ENCODE measurements at regions not wholly inside any gene's neighbourhood (a gene's known extent, or its start where the extent isn't known, plus 50 kb on each side); places are given as distances from the start of the nearest gene placed in this dataset.

- Histone ChIP-seq H3K9me3 (no peaks in the 10 kb centered on the region), H3K27me3 (no peaks in the 10 kb centered on the region), H3K4me1 (no peaks in the 10 kb centered on the region), H3K4me3 (no peak overlapping the region), H3K27ac (no peak overlapping the region), H3K36me3 (no peaks in the 10 kb centered on the region)
- DNase-seq = no peak
- TF ChIP-seq POLR2A (IDR thresholded peaks at IDR 0.05) (no peak), CTCF (IDR thresholded peaks at IDR 0.05) (no peak), POLR2AphosphoS5 (IDR thresholded peaks at IDR 0.05) (no peak), EP300 (IDR thresholded peaks at IDR 0.05) (no peak)
- 60 to 69% methylated on average over 4 of the region's 4 CpGs for WGBS, 2 donors
- ATAC-seq (ENCODE audit: low FRiP score in 2 of 2) = no peak
Observed at GRCh38 chr16:60905811-60906210, 1130.4 kb downstream of the CDH8 start.

- DNase-seq (no peak), ATAC-seq (ENCODE audit: low FRiP score in 2 of 2) (no peak)
- TF ChIP-seq CTCF (IDR thresholded peaks at IDR 0.05) = no peak
- no peak for TF ChIP-seq POLR2AphosphoS5 (IDR thresholded peaks at IDR 0.05)
- TF ChIP-seq POLR2A (IDR thresholded peaks at IDR 0.05) = no peak
- TF ChIP-seq EP300 (IDR thresholded peaks at IDR 0.05) = no peak
- WGBS, 2 donors = 86 to 93% methylated on average over 4 of the region's 4 CpGs
- no peaks in the 10 kb centered on the region for H3K27me3 ChIP-seq
- H3K4me1 ChIP-seq = no peaks in the 10 kb centered on the region
- H3K27ac ChIP-seq = no peak overlapping the region
- H3K9me3 ChIP-seq = no peaks in the 10 kb centered on the region
- H3K4me3 ChIP-seq = no peak overlapping the region
- H3K36me3 ChIP-seq = no peaks in the 10 kb centered on the region
Observed at GRCh38 chr16:60902114-60902513, 1134.1 kb downstream of the CDH8 start.

GRCh38 chr16:60882816-60883215 is 1153.4 kb downstream of the CDH8 start:
- TF ChIP-seq CTCF (IDR thresholded peaks at IDR 0.05) (no peak), POLR2A (IDR thresholded peaks at IDR 0.05) (no peak), EP300 (IDR thresholded peaks at IDR 0.05) (no peak), POLR2AphosphoS5 (IDR thresholded peaks at IDR 0.05) (no peak)
- no peaks in the 10 kb centered on the region for H3K9me3 ChIP-seq
- no peaks in the 10 kb centered on the region for H3K4me1 ChIP-seq
- H3K27me3 ChIP-seq = no peaks in the 10 kb centered on the region
- 53 to 64% methylated on average over 2 of the region's 2 CpGs for WGBS, 2 donors
- no peak overlapping the region for H3K4me3 ChIP-seq
- no peak for DNase-seq
- no peak overlapping the region for H3K27ac ChIP-seq
- no peaks in the 10 kb centered on the region for H3K36me3 ChIP-seq
- no peak for ATAC-seq (ENCODE audit: low FRiP score in 2 of 2)

GRCh38 chr16:60852635-60853034 is 1183.6 kb downstream of the CDH8 start:
- H3K27me3 ChIP-seq = no peaks in the 10 kb centered on the region
- DNase-seq (no peak), ATAC-seq (ENCODE audit: low FRiP score in 2 of 2) (no peak)
- no peaks in the 10 kb centered on the region for H3K4me1 ChIP-seq
- no peaks in the 10 kb centered on the region for H3K36me3 ChIP-seq
- WGBS, 2 donors = 80 to 87% methylated on average over 3 of the region's 3 CpGs
- TF ChIP-seq EP300 (IDR thresholded peaks at IDR 0.05) (no peak), CTCF (IDR thresholded peaks at IDR 0.05) (no peak)
- H3K4me3 ChIP-seq = no peak overlapping the region
- H3K27ac ChIP-seq = no peak overlapping the region
- no peaks in the 10 kb centered on the region for H3K9me3 ChIP-seq

GRCh38 chr16:60821661-60822060 is 1214.6 kb downstream of the CDH8 start:
- ATAC-seq (ENCODE audit: low FRiP score in 2 of 2) (no peak), DNase-seq (no peak)
- H3K9me3 ChIP-seq = no peaks in the 10 kb centered on the region
- no peak overlapping the region for H3K27ac ChIP-seq
- H3K4me1 ChIP-seq = no peaks in the 10 kb centered on the region
- no peaks in the 10 kb centered on the region for H3K36me3 ChIP-seq
- 79 to 84% methylated on average over 2 of the region's 2 CpGs for WGBS, 2 donors
- H3K27me3 ChIP-seq = no peaks in the 10 kb centered on the region
- H3K4me3 ChIP-seq = no peak overlapping the region
- TF ChIP-seq CTCF (IDR thresholded peaks at IDR 0.05) (no peak), POLR2AphosphoS5 (IDR thresholded peaks at IDR 0.05) (no peak), EP300 (IDR thresholded peaks at IDR 0.05) (no peak), POLR2A (IDR thresholded peaks at IDR 0.05) (no peak)

Data from upper lobe of left lung (tissue), 6 donors.